CD4-positive, alpha-beta T cell (primary cell): ENCODE measurements at regions not wholly inside any gene's neighbourhood (a gene's known extent, or its start where the extent isn't known, plus 50 kb on each side); places are given as distances from the start of the nearest gene placed in this dataset.

Source experiments
- ATAC-seq: fragments of 200-7000 bp; cut with Tn5 transposase; one replicate; pipeline ENCODE4 v1.10.0; 2022; ENCODE audit warnings: mild to moderate bottlenecking; ENCODE audit not compliant: poor library complexity
- CTCF ChIA-PET: fragments of 350-600 bp; sonication (Branson Sonifier 250); formaldehyde crosslinking; loops from one replicate; lab custom pipeline; 2021; ENCODE audit warnings: antibody characterized with exemption, inconsistent platforms; lab: Charles Lee
- POLR2A ChIA-PET: fragments of 350-600 bp; sonication (Branson Sonifier 250); formaldehyde crosslinking; loops from one replicate; lab custom pipeline; 2021; ENCODE audit warnings: antibody characterized with exemption, inconsistent platforms; lab: Charles Lee
- DNase-seq, 14 experiments: peaks; one replicate each; pipeline ENCODE4 v3.0.0-alpha.2; 2013 to 2020; ENCODE audit warnings: mixed read lengths in 2 of 14
- H3K27ac ChIP-seq, 2 donors: one replicate each; pipeline versions ENCODE4 v1.5.1 to v1.7.0; 2013; ENCODE audit warnings: low read length in 2 of 2, low read depth in 1 of 2, mild to moderate bottlenecking in 1 of 2
- H3K27me3 ChIP-seq, 2 experiments: 1 replicate in 1 of 2; 2 replicates in 1 of 2; pipeline versions ENCODE4 v1.6.1 to v1.7.0; 2013; ENCODE audit warnings: low read length in 2 of 2, control low read depth in 1 of 2, mild to moderate bottlenecking in 1 of 2, moderate library complexity in 1 of 2; ENCODE audit not compliant: insufficient read depth in 2 of 2, control insufficient read depth in 1 of 2
- H3K36me3 ChIP-seq: one replicate; pipeline ENCODE4 v1.6.1; 2013; ENCODE audit warnings: low read length, control low read depth; ENCODE audit not compliant: insufficient read depth
- H3K4me1 ChIP-seq: one replicate; pipeline ENCODE4 v1.6.1; 2013; ENCODE audit warnings: low read length, control low read depth; ENCODE audit not compliant: insufficient read depth
- H3K4me3 ChIP-seq: one replicate; pipeline ENCODE4 v1.5.1; 2013; ENCODE audit warnings: mild to moderate bottlenecking, low read length, moderate library complexity
- H3K9me3 ChIP-seq, 2 experiments: 1 replicate in 1 of 2; 2 replicates in 1 of 2; pipeline versions ENCODE4 v1.6.1 to v1.7.0; 2013; ENCODE audit warnings: low read length in 2 of 2, mild to moderate bottlenecking in 2 of 2, control low read depth in 1 of 2, moderate library complexity in 1 of 2; ENCODE audit not compliant: control insufficient read depth in 1 of 2, insufficient read depth in 1 of 2
- H3K27ac Mint-ChIP-seq: one replicate; pipeline ENCODE4 v1.8.0; 2020; ENCODE audit warnings: mixed read lengths
- H3K27me3 Mint-ChIP-seq: one replicate; pipeline ENCODE4 v1.8.0; 2021; ENCODE audit warnings: mixed read lengths
- H3K36me3 Mint-ChIP-seq: one replicate; pipeline ENCODE4 v1.8.0; 2021; ENCODE audit warnings: low read depth, mixed read lengths
- H3K4me1 Mint-ChIP-seq: one replicate; pipeline ENCODE4 v1.8.0; 2021; ENCODE audit warnings: low read depth, mixed read lengths
- H3K4me3 Mint-ChIP-seq: one replicate; pipeline ENCODE4 v1.8.0; 2020; ENCODE audit warnings: mild to moderate bottlenecking, mixed read lengths
- H3K9me3 Mint-ChIP-seq: one replicate; pipeline ENCODE4 v1.8.0; 2020; ENCODE audit warnings: mixed read lengths
- CTCF ChIP-seq: fragments of 200-600 bp; IDR thresholded peaks from one replicate; pipeline ENCODE4 v1.8.0; 2022; ENCODE audit warnings: antibody characterized with exemption, mild to moderate bottlenecking
- intact Hi-C, 2 experiments: fragments of 100-400 bp; cut with DNase I in 1 of 2; cut with micrococcal nuclease in 1 of 2; formaldehyde crosslinking; loops; one replicate each; pipeline versions ENCODE4 v1.15.1 to v1.9.0; 2023 to 2025; cut with DNase I, micrococcal nuclease

GRCh38 chr1:56073614-56074006, 505.8 kb downstream of the PLPP3 start:
- Mint-ChIP-seq H3K4me1 (no peaks in the 10 kb centered on the region), H3K36me3 (no peaks in the 10 kb centered on the region), H3K27ac (no peak overlapping the region), H3K4me3 (no peak overlapping the region), H3K9me3 (no peaks in the 10 kb centered on the region), H3K27me3 (no peaks in the 10 kb centered on the region)
- H3K36me3 ChIP-seq = no peaks in the 10 kb centered on the region
- intact Hi-C loops = no loop called here
- DNase-seq = no peak
- H3K27ac ChIP-seq = no peak overlapping the region
- no peak overlapping the region for H3K4me3 ChIP-seq
- POLR2A ChIA-PET = no interaction called here
- H3K9me3 ChIP-seq = peaks cover 0 to 4% of the 10 kb centered on the region in 2 experiments
- no peak for ATAC-seq
- H3K4me1 ChIP-seq = no peaks in the 10 kb centered on the region
- no peak for TF ChIP-seq CTCF
- no peaks in the 10 kb centered on the region for H3K27me3 ChIP-seq
- CTCF ChIA-PET = no interaction called here

GRCh38 chr1:56073206-56073605, 506.2 kb downstream of the PLPP3 start:
- ChIA-PET POLR2A (no interaction called here), CTCF (no interaction called here)
- DNase-seq = no peak
- TF ChIP-seq CTCF = no peak
- H3K27ac Mint-ChIP-seq = no peak overlapping the region
- H3K4me1 Mint-ChIP-seq = no peaks in the 10 kb centered on the region
- no peaks in the 10 kb centered on the region for H3K36me3 ChIP-seq
- no peak overlapping the region for H3K4me3 Mint-ChIP-seq
- no peak for ATAC-seq
- H3K36me3 Mint-ChIP-seq = no peaks in the 10 kb centered on the region
- intact Hi-C loops = no loop called here
- no peaks in the 10 kb centered on the region for H3K9me3 Mint-ChIP-seq
- no peaks in the 10 kb centered on the region for H3K27me3 Mint-ChIP-seq
- H3K9me3 ChIP-seq = peaks cover 0 to under 1% of the 10 kb centered on the region in 2 experiments
- H3K27ac ChIP-seq = no peak overlapping the region
- H3K4me1 ChIP-seq = no peaks in the 10 kb centered on the region
- no peak overlapping the region for H3K4me3 ChIP-seq
- no peaks in the 10 kb centered on the region for H3K27me3 ChIP-seq

- H3K27ac ChIP-seq = no peak overlapping the region
- H3K9me3 ChIP-seq = no peaks in the 10 kb centered on the region
- no peak for TF ChIP-seq CTCF
- no peaks in the 10 kb centered on the region for H3K36me3 ChIP-seq
- H3K27me3 ChIP-seq = no peaks in the 10 kb centered on the region
- Mint-ChIP-seq H3K4me3 (no peak overlapping the region), H3K4me1 (no peaks in the 10 kb centered on the region), H3K36me3 (no peaks in the 10 kb centered on the region), H3K27ac (no peak overlapping the region), H3K27me3 (no peaks in the 10 kb centered on the region), H3K9me3 (no peaks in the 10 kb centered on the region)
- ATAC-seq (no peak), DNase-seq (no peak)
- intact Hi-C loops = no loop called here
- ChIA-PET CTCF (no interaction called here), POLR2A (no interaction called here)
- no peak overlapping the region for H3K4me3 ChIP-seq
- no peaks in the 10 kb centered on the region for H3K4me1 ChIP-seq
Observed at GRCh38 chr1:56072310-56072709, 507.1 kb downstream of the PLPP3 start.
